ENCODE measurements at regions not wholly inside any gene's neighbourhood (a gene's known extent, or its start where the extent isn't known, plus 50 kb on each side); places are given as distances from the start of the nearest gene placed in this dataset.

DNA sequence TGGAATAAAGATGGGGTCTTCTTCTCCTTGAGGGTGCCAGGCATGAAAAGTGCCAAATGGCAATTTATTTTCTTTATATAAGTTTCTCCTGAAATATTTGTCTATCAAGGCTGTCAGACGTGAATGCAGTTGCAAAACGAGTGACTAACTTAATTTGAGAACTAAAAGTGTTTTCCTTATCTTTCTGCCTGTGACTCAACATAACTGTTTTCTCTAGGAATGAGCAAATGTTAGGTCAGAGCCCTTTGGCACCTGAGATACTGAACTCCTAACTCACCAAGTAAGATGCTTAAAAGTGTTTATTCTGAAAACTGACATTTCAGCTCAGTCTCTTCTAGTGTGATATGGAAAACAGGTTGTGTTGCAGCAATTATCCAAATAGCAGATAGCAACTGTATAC is 197.0 kb downstream of the STK31 start:
- FAIRE-seq (no peak), DNase-seq (ENCODE audit: low read depth, low spot score) (no peak)
- Histone ChIP-seq H3K27ac (ENCODE audit: insufficient read depth, low read depth, low read length) (no peak overlapping the region), H3K4me2 (ENCODE audit: insufficient read depth, low read length) (no peak overlapping the region), H3K79me2 (ENCODE audit: control insufficient read depth, insufficient read depth, low read length) (no peaks in the 10 kb centered on the region), H3K9ac (replicated peaks; ENCODE audit: extremely low read depth, insufficient read depth, low read length) (no peak overlapping the region), H3K36me3 (ENCODE audit: control insufficient read depth in 2 of 2, extremely low read depth in 1 of 2, insufficient read depth in 2 of 2, low read length in 2 of 2) (no peaks in the 10 kb centered on the region), H3K27me3 (ENCODE audit: control insufficient read depth in 2 of 2, insufficient read depth in 2 of 2, low read length in 2 of 2) (no peaks in the 10 kb centered on the region), H3K4me3 (replicated peaks in 1 of 3; ENCODE audit: insufficient read depth in 1 of 3, low read depth in 1 of 3, low read length in 3 of 3) (no peak overlapping the region), H3K9me3 (replicated peaks; ENCODE audit: control insufficient read depth, insufficient read depth, low read length) (no peaks in the 10 kb centered on the region), H2AFZ (ENCODE audit: low read depth, low read length) (no peak overlapping the region), H4K20me1 (replicated peaks; ENCODE audit: control insufficient read depth, extremely low read depth, insufficient read depth, low read length) (no peaks in the 10 kb centered on the region), H3K9me1 (replicated peaks; ENCODE audit: control insufficient read depth, extremely low read depth, insufficient read depth, low read length) (no peaks in the 10 kb centered on the region), H3K4me1 (ENCODE audit: control insufficient read depth, extremely low read depth, insufficient read depth, low read length) (no peaks in the 10 kb centered on the region)
- BruUV-seq (replicated peaks) = no TSS peak
- intact Hi-C loops (cut with micrococcal nuclease) = no loop called here
- POLR2A ChIA-PET = no interaction called here
- dilution Hi-C loops (cut with MboI; ENCODE audit: extremely low pct_ligation_motif_present, low sequenced_read_pairs) = no loop called here
- no peak for TF ChIP-seq POLR2A (IDR thresholded peaks at IDR 0.05; ENCODE audit: low read depth, low read length)
- TF ChIP-seq GATA2 (IDR thresholded peaks at IDR 0.05; ENCODE audit: insufficient read depth, insufficient read length, low read depth, low read length) = peak; percentile 38
- CTCF ChIA-PET = no interaction called here

DNA sequence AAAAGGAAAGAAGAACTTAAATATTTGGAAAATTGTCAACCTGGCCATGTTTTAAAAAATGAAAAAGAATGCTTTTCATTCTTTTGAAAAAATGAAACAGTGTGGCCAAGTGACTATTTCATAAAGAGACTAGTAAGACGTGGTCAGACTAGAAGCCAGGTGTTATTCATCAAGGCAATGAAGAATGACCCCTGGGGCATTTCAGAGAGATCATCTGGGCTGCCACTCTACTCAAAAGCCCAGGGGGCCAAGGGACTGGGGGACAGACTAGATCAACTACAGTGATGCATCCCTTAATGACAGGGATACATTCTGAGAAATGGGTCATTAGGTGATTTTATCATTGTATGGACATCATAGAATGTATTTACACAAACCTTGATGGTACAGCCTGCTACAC is 199.4 kb downstream of the STK31 start:
- ChIA-PET CTCF (no interaction called here), POLR2A (no interaction called here)
- TF ChIP-seq CTCF (IDR thresholded peaks at IDR 0.05; ENCODE audit: extremely low read depth in 1 of 2, insufficient read depth in 1 of 2, low read depth in 1 of 2, low read length in 2 of 2) (no peak), JUN (IDR thresholded peaks at IDR 0.05; ENCODE audit: borderline replicate concordance, insufficient read depth, insufficient read length, low read depth) (no peak), MYC (IDR thresholded peaks at IDR 0.05; ENCODE audit: low read depth, low read length) (no peak), POLR2AphosphoS5 (IDR thresholded peaks at IDR 0.05; ENCODE audit: insufficient read depth, low read depth, low read length) (no peak), POLR2A (IDR thresholded peaks at IDR 0.05; ENCODE audit: low read depth, low read length) (no peak), EZH2 (IDR thresholded peaks at IDR 0.05; ENCODE audit: borderline replicate concordance, low read depth, low read length, severe bottlenecking) (no peak)
- TF ChIP-seq, protein P1, sequence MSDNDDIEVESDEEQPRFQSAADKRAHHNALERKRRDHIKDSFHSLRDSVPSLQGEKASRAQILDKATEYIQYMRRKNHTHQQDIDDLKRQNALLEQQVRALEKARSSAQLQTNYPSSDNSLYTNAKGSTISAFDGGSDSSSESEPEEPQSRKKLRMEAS (IDR thresholded peaks at IDR 0.05; ENCODE audit: insufficient read depth, insufficient read length) = no peak
- H3K79me2 ChIP-seq (ENCODE audit: control insufficient read depth, insufficient read depth, low read length) = no peaks in the 10 kb centered on the region
- intact Hi-C loops (cut with micrococcal nuclease) = no loop called here
- no peak overlapping the region for H3K9ac ChIP-seq (replicated peaks; ENCODE audit: extremely low read depth, insufficient read depth, low read length)
- no peaks in the 10 kb centered on the region for H3K4me1 ChIP-seq (ENCODE audit: control insufficient read depth, extremely low read depth, insufficient read depth, low read length)
- H3K27ac ChIP-seq (ENCODE audit: insufficient read depth, low read depth, low read length) = no peak overlapping the region
- no peaks in the 10 kb centered on the region for H3K36me3 ChIP-seq (ENCODE audit: control insufficient read depth in 2 of 2, extremely low read depth in 1 of 2, insufficient read depth in 2 of 2, low read length in 2 of 2)
- no peak for DNase-seq (ENCODE audit: low read depth, low spot score)
- H3K27me3 ChIP-seq (ENCODE audit: control insufficient read depth in 2 of 2, insufficient read depth in 2 of 2, low read length in 2 of 2) = no peaks in the 10 kb centered on the region
- dilution Hi-C loops (cut with MboI; ENCODE audit: extremely low pct_ligation_motif_present, low sequenced_read_pairs) = no loop called here
- no peak for FAIRE-seq
- H3K9me3 ChIP-seq (replicated peaks; ENCODE audit: control insufficient read depth, insufficient read depth, low read length) = no peaks in the 10 kb centered on the region
- H3K4me2 ChIP-seq (ENCODE audit: insufficient read depth, low read length) = no peak overlapping the region
- H2AFZ ChIP-seq (ENCODE audit: low read depth, low read length) = no peak overlapping the region
- no peaks in the 10 kb centered on the region for H4K20me1 ChIP-seq (replicated peaks; ENCODE audit: control insufficient read depth, extremely low read depth, insufficient read depth, low read length)
- no TSS peak for BruUV-seq (replicated peaks)
- no peaks in the 10 kb centered on the region for H3K9me1 ChIP-seq (replicated peaks; ENCODE audit: control insufficient read depth, extremely low read depth, insufficient read depth, low read length)
- H3K4me3 ChIP-seq (replicated peaks in 1 of 3; ENCODE audit: insufficient read depth in 1 of 3, low read depth in 1 of 3, low read length in 3 of 3) = no peak overlapping the region

All from endothelial cell of umbilical vein (primary cell).